ENCODE measurements at regions not wholly inside any gene's neighbourhood (a gene's known extent, or its start where the extent isn't known, plus 50 kb on each side); places are given as distances from the start of the nearest gene placed in this dataset.

GRCh38 chr9:115385383-115386122 lies 267.6 kb upstream of the TNC start:
- Histone ChIP-seq H3K4me3 (ENCODE audit: low read depth, low read length) (no peak overlapping the region), H3K9me3 (no peaks in the 10 kb centered on the region), H3K4me1 (no peaks in the 10 kb centered on the region), H3K27me3 (no peaks in the 10 kb centered on the region), H3K36me3 (no peaks in the 10 kb centered on the region)
- DNase-seq = peak; percentile 21
- TF ChIP-seq CTCF (IDR thresholded peaks at IDR 0.05; ENCODE audit: low read depth, low read length) = no peak

GRCh38 chr9:115386963-115387770 lies 269.2 kb upstream of the TNC start:
- no peak for DNase-seq

GRCh38 chr9:115391168-115391825 lies 273.3 kb upstream of the TNC start:
- Histone ChIP-seq H3K4me1 (no peaks in the 10 kb centered on the region), H3K9me3 (no peaks in the 10 kb centered on the region), H3K36me3 (no peaks in the 10 kb centered on the region), H3K4me3 (ENCODE audit: low read depth, low read length) (no peak overlapping the region), H3K27me3 (no peaks in the 10 kb centered on the region)
- no peak for TF ChIP-seq CTCF (IDR thresholded peaks at IDR 0.05; ENCODE audit: low read depth, low read length)
- no peak for DNase-seq

More at GRCh38 chr9:115386963-115387770, 269.2 kb upstream of the TNC start:
- H3K9me3 ChIP-seq = no peaks in the 10 kb centered on the region
- no peaks in the 10 kb centered on the region for H3K4me1 ChIP-seq
- TF ChIP-seq CTCF (IDR thresholded peaks at IDR 0.05; ENCODE audit: low read depth, low read length) = no peak
- no peak overlapping the region for H3K4me3 ChIP-seq (ENCODE audit: low read depth, low read length)
- no peaks in the 10 kb centered on the region for H3K27me3 ChIP-seq
- no peaks in the 10 kb centered on the region for H3K36me3 ChIP-seq

- no peak overlapping the region for H3K4me3 ChIP-seq (ENCODE audit: low read depth, low read length)
- no peaks in the 10 kb centered on the region for H3K27me3 ChIP-seq
- no peak for TF ChIP-seq CTCF (IDR thresholded peaks at IDR 0.05; ENCODE audit: low read depth, low read length)
- H3K9me3 ChIP-seq = no peaks in the 10 kb centered on the region
- no peaks in the 10 kb centered on the region for H3K36me3 ChIP-seq
- H3K4me1 ChIP-seq = no peaks in the 10 kb centered on the region
- DNase-seq = no peak
Observed at GRCh38 chr9:115393976-115394775, 276.2 kb upstream of the TNC start.

- Histone ChIP-seq H3K4me1 (no peaks in the 10 kb centered on the region), H3K4me3 (ENCODE audit: low read depth, low read length) (no peak overlapping the region), H3K9me3 (no peaks in the 10 kb centered on the region), H3K36me3 (no peaks in the 10 kb centered on the region), H3K27me3 (no peaks in the 10 kb centered on the region)
- no peak for TF ChIP-seq CTCF (IDR thresholded peaks at IDR 0.05; ENCODE audit: low read depth, low read length)
- DNase-seq = no peak
Observed at GRCh38 chr9:115395511-115396021, 277.6 kb upstream of the TNC start.
